Transverse colon (tissue), 4 donors: ENCODE measurements at regions not wholly inside any gene's neighbourhood (a gene's known extent, or its start where the extent isn't known, plus 50 kb on each side); places are given as distances from the start of the nearest gene placed in this dataset.

Source experiments
- DNase-seq: peaks from one replicate; pipeline ENCODE4 v3.0.0-alpha.2; 2019
- H3K27ac ChIP-seq, 4 donors: fragments of 200-600 bp; sonication (generic); 2 replicates each; pipeline ENCODE4 v1.5.1; 2016 to 2018; ENCODE audit warnings: inconsistent platforms in 4 of 4
- H3K27me3 ChIP-seq: fragments of 200-600 bp; sonication (generic); 2 replicates; pipeline ENCODE4 v1.5.1; 2017; ENCODE audit warnings: inconsistent platforms
- H3K36me3 ChIP-seq, 4 donors: fragments of 200-600 bp; sonication (generic); 2 replicates each; pipeline ENCODE4 v1.5.1; 2017 to 2019; ENCODE audit warnings: inconsistent platforms in 4 of 4
- H3K4me1 ChIP-seq, 4 donors: fragments of 200-600 bp; sonication (generic); 2 replicates each; pipeline ENCODE4 v1.5.1; 2017 to 2020; ENCODE audit warnings: inconsistent platforms in 4 of 4
- H3K4me3 ChIP-seq, 4 donors: fragments of 200-600 bp; sonication (generic); 1 replicate in 1 of 4; 2 replicates in 3 of 4; pipeline versions ENCODE4 v1.5.1 to v1.6.1; 2017 to 2019; ENCODE audit warnings: inconsistent platforms in 4 of 4
- H3K9me3 ChIP-seq, 2 donors: fragments of 200-600 bp; sonication (generic); 2 replicates each; pipeline ENCODE4 v1.5.1; 2017 to 2019; ENCODE audit warnings: inconsistent platforms in 2 of 2
- EP300 ChIP-seq: sonication (generic); formaldehyde crosslinking; IDR thresholded peaks from one replicate; pipeline ENCODE4 v1.6.1; 2017; ENCODE audit warnings: antibody characterized with exemption, low read depth
- POLR2A ChIP-seq: fragments of 450-650 bp; IDR thresholded peaks from one replicate; pipeline ENCODE4 v1.6.1; 2016; ENCODE audit warnings: antibody characterized with exemption, mild to moderate bottlenecking, moderate library complexity
- POLR2AphosphoS5 ChIP-seq, 3 donors: sonication (generic); formaldehyde crosslinking; IDR thresholded peaks; one replicate each; pipeline ENCODE4 v1.6.1; 2016; ENCODE audit warnings: antibody characterized with exemption in 3 of 3
- WGBS, 2 donors: methylation state at CpG; one replicate each; pipeline ENCODE4 v1.1.5; 2018; ENCODE audit warnings: low coverage in 1 of 2; 5-methylcytosine and 5-hydroxymethylcytosine counted together
- in situ Hi-C, 4 donors: fragments of 200-750 bp; cut with MboI; loops; one replicate each; pipeline versions ENCODE4 v1.15.0 to v1.15.1; 2017; ENCODE audit warnings: low sequenced_read_pairs in 3 of 4, low pct_ligation_motif_present in 1 of 4, low pct_unique_long_range_greater_than_20kb in 1 of 4
- intact Hi-C: fragments of 100-400 bp; cut with DNase I; formaldehyde crosslinking; loops from one replicate; pipeline ENCODE4 v1.15.1; 2023; ENCODE audit warnings: low total_unique reads
- TF ChIP-seq, protein P1 (sequence below), 5 experiments: fragments of 200-600 bp in 3 of 5; fragments of 450-650 bp in 2 of 5; sonication (generic) in 3 of 5; IDR thresholded peaks; 1 replicate in 2 of 5; 2 replicates in 3 of 5; pipeline ENCODE4 v1.5.1; 2016 to 2017; ENCODE audit warnings: antibody characterized with exemption in 5 of 5, inconsistent platforms in 3 of 5, mild to moderate bottlenecking in 2 of 5, moderate library complexity in 1 of 5

DNA sequence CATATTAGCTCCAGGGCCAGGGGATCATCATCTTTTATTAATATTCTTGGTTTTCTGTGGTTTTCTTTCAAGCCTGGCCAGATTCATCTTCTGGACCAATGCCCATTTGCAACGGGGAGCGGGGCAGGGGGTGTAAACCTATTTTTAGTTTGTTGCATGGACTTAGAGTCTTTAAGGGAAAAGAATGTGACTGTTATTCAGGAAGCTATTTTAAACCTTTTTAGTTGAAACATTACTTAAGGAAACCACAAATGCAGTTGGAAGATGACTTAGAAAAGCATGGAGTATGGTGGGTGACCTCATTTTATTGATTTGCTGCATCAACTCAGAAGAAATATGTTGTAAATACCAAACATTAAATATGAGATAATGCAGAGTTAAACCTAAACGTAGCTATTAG is 368.4 kb upstream of the E2F7 start:
- DNase-seq, result no peak
- H3K9me3 ChIP-seq, result no peaks in the 10 kb centered on the region
- 41 to 50% methylated on average over 3 of the region's 3 CpGs for WGBS, 2 donors
- H3K36me3 ChIP-seq, result no peaks in the 10 kb centered on the region
- TF ChIP-seq POLR2A (no peak), EP300 (no peak), POLR2AphosphoS5 (IDR thresholded peaks at IDR 0.05) (no peak)
- TF ChIP-seq, protein P1, sequence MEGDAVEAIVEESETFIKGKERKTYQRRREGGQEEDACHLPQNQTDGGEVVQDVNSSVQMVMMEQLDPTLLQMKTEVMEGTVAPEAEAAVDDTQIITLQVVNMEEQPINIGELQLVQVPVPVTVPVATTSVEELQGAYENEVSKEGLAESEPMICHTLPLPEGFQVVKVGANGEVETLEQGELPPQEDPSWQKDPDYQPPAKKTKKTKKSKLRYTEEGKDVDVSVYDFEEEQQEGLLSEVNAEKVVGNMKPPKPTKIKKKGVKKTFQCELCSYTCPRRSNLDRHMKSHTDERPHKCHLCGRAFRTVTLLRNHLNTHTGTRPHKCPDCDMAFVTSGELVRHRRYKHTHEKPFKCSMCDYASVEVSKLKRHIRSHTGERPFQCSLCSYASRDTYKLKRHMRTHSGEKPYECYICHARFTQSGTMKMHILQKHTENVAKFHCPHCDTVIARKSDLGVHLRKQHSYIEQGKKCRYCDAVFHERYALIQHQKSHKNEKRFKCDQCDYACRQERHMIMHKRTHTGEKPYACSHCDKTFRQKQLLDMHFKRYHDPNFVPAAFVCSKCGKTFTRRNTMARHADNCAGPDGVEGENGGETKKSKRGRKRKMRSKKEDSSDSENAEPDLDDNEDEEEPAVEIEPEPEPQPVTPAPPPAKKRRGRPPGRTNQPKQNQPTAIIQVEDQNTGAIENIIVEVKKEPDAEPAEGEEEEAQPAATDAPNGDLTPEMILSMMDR (IDR thresholded peaks at IDR 0.05), result no peak
- intact Hi-C loops, result no loop called here
- H3K27me3 ChIP-seq, result no peaks in the 10 kb centered on the region
- H3K27ac ChIP-seq, result no peak overlapping the region
- H3K4me3 ChIP-seq, result no peak overlapping the region
- no peaks in the 10 kb centered on the region for H3K4me1 ChIP-seq
- in situ Hi-C loops, result no loop called here

DNA sequence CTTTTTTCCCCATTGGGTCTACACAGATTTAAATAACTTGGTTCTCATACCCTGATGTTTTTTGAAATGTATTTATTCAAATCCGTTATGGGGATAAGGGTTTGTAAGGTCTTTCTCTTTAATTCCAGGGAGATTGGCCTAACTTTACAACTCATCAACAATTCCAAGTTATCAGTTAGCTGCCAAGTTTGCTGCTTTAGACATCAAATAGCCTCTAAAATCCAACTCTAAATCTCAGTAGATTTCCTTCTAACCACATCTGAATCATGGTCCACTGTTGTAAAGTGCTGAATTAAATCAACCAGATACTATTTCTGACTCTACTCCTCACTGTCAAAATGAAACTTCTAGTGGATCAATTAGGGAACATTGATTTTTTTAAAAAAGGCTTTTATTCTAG is 364.1 kb upstream of the E2F7 start:
- H3K27me3 ChIP-seq, result no peaks in the 10 kb centered on the region
- no peak overlapping the region for H3K4me3 ChIP-seq
- H3K4me1 ChIP-seq, result no peaks in the 10 kb centered on the region
- WGBS, 2 donors, result 64 to 67% methylated on average over 1 of the region's 1 CpG
- no peaks in the 10 kb centered on the region for H3K9me3 ChIP-seq
- no peaks in the 10 kb centered on the region for H3K36me3 ChIP-seq
- intact Hi-C loops (no loop called here), in situ Hi-C loops (no loop called here)
- no peak for TF ChIP-seq EP300
- TF ChIP-seq, protein P1 (IDR thresholded peaks at IDR 0.05), result no peak
- TF ChIP-seq POLR2AphosphoS5 (IDR thresholded peaks at IDR 0.05), result no peak
- no peak for TF ChIP-seq POLR2A
- DNase-seq, result no peak
- H3K27ac ChIP-seq, result no peak overlapping the region

DNA sequence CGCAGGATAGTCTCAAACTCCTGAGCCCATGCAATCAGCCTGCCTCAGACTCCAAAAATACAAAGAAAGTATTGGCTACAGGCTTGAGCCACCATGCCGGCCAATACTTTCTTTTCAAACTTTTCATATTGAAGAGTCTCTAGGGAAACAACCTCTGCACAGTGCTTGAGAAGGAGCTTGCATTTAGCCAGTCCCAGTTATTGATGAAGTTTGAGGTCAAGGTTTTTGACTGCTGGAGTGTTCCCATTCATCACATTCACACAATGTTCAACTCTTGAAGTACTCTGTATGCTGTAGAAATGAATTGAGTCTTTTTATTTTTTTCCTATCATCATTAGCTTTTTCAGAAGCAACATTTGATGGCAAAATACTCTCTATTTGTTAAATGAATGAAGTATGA is 355.8 kb upstream of the E2F7 start:
- Histone ChIP-seq H3K27ac (no peak overlapping the region), H3K4me3 (no peak overlapping the region), H3K36me3 (no peaks in the 10 kb centered on the region), H3K9me3 (no peaks in the 10 kb centered on the region), H3K4me1 (no peaks in the 10 kb centered on the region), H3K27me3 (no peaks in the 10 kb centered on the region)
- TF ChIP-seq, protein P1 (IDR thresholded peaks at IDR 0.05), result no peak
- TF ChIP-seq POLR2AphosphoS5 (IDR thresholded peaks at IDR 0.05), result no peak
- no peak for TF ChIP-seq EP300
- TF ChIP-seq POLR2A, result no peak
- 93% methylated on average over 2 of the region's 2 CpGs; no CpG with 5 or more reads in 1 of the 2 donors for WGBS, 2 donors
- DNase-seq, result no peak
- in situ Hi-C loops (no loop called here), intact Hi-C loops (no loop called here)

DNA sequence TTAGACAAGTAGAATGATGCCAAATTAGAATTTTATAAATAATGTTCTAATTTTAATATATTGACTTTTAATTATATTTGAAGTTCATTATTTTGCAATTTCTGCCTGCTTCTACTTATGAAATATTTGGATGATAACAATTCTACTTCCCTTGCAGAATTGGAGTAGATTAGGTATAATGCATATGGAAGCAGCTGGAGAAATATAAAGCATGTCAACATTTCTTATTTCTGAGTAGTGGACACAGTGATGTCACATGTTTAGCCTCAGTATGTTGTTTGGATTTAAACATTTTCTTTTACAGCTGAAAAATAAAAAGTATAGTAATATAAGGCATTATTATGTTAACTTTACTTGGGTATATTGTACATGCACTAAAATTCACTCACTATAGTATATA is 344.2 kb upstream of the E2F7 start:
- Histone ChIP-seq H3K27me3 (no peaks in the 10 kb centered on the region), H3K36me3 (no peaks in the 10 kb centered on the region), H3K9me3 (no peaks in the 10 kb centered on the region), H3K4me1 (no peaks in the 10 kb centered on the region), H3K4me3 (no peak overlapping the region), H3K27ac (no peak overlapping the region)
- DNase-seq, result no peak
- in situ Hi-C loops (no loop called here), intact Hi-C loops (no loop called here)
- no peak for TF ChIP-seq POLR2A
- TF ChIP-seq, protein P1 (IDR thresholded peaks at IDR 0.05), result no peak
- TF ChIP-seq POLR2AphosphoS5 (IDR thresholded peaks at IDR 0.05), result no peak
- no peak for TF ChIP-seq EP300
